GM12892 (cell line): ENCODE measurements at regions not wholly inside any gene's neighbourhood (a gene's known extent, or its start where the extent isn't known, plus 50 kb on each side); places are given as distances from the start of the nearest gene placed in this dataset.

Experiments
- POLR2A ChIP-seq: IDR thresholded peaks from 2 replicates; pipeline ENCODE4 v1.6.1; 2011; ENCODE audit warnings: low read depth, low read length, control low read depth
- TAF1 ChIP-seq: IDR thresholded peaks from 2 replicates; pipeline ENCODE4 v1.6.1; 2011; ENCODE audit warnings: low read depth, mild to moderate bottlenecking, control low read depth, low read length, borderline replicate concordance

DNA sequence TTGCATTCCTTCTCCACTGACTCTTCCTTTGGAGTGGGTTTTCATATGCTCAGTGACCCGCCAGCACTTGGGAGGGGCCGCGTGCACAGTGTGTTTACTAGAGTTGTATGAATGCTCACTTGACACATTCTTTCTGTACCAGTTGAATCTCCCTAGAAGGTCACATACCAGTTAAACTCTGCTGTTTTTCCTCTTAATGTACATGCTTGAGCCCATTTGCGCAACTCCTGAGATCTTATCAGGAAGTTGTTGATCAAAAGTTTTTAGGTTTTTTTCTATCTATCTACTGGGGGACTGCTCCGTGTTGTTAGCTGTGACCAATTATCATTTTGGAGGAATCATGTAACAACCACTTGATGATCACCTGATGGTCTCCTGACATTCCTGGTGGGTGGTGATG, 392.7 kb downstream of the CDH9 start:
- TF ChIP-seq POLR2A (no peak), TAF1 (no peak)
